ENCODE measurements at regions not wholly inside any gene's neighbourhood (a gene's known extent, or its start where the extent isn't known, plus 50 kb on each side); places are given as distances from the start of the nearest gene placed in this dataset.

GRCh38 chr14:84125676-84126075 is 1404.3 kb upstream of the FLRT2 start:
- ChIA-PET POLR2A (no interaction called here), CTCF (no interaction called here)
- ATAC-seq (ENCODE audit: poor library complexity) (no peak), DNase-seq (no peak)
- intact Hi-C loops (cut with DNase I, micrococcal nuclease) = no loop called here
- H3K27me3 ChIP-seq (ENCODE audit: control insufficient read depth in 1 of 2, insufficient read depth in 2 of 2, low read length in 2 of 2) = no peaks in the 10 kb centered on the region
- Mint-ChIP-seq H3K4me1 (ENCODE audit: low read depth) (no peaks in the 10 kb centered on the region), H3K27ac (no peak overlapping the region), H3K9me3 (peaks cover 6% of the 10 kb centered on the region), H3K27me3 (no peaks in the 10 kb centered on the region), H3K4me3 (no peak overlapping the region), H3K36me3 (ENCODE audit: low read depth) (no peaks in the 10 kb centered on the region)
- H3K9me3 ChIP-seq (ENCODE audit: control insufficient read depth in 1 of 2, insufficient read depth in 1 of 2, low read length in 2 of 2) = no peaks in the 10 kb centered on the region
- TF ChIP-seq CTCF (IDR thresholded peaks at IDR 0.05) = no peak
- H3K4me1 ChIP-seq (ENCODE audit: insufficient read depth, low read length) = no peaks in the 10 kb centered on the region
- no peak overlapping the region for H3K27ac ChIP-seq (ENCODE audit: low read depth in 1 of 2, low read length in 2 of 2)
- no peak overlapping the region for H3K4me3 ChIP-seq (ENCODE audit: low read length)
- H3K36me3 ChIP-seq (ENCODE audit: insufficient read depth, low read length) = no peaks in the 10 kb centered on the region

GRCh38 chr14:84127495-84127894 is 1402.4 kb upstream of the FLRT2 start:
- Histone ChIP-seq H3K4me3 (ENCODE audit: low read length) (no peak overlapping the region), H3K36me3 (ENCODE audit: insufficient read depth, low read length) (no peaks in the 10 kb centered on the region), H3K27ac (ENCODE audit: low read depth in 1 of 2, low read length in 2 of 2) (no peak overlapping the region), H3K27me3 (ENCODE audit: control insufficient read depth in 1 of 2, insufficient read depth in 2 of 2, low read length in 2 of 2) (no peaks in the 10 kb centered on the region), H3K9me3 (ENCODE audit: control insufficient read depth in 1 of 2, insufficient read depth in 1 of 2, low read length in 2 of 2) (peaks cover 0 to 4% of the 10 kb centered on the region in 2 experiments), H3K4me1 (ENCODE audit: insufficient read depth, low read length) (no peaks in the 10 kb centered on the region)
- peaks cover 8% of the 10 kb centered on the region for H3K9me3 Mint-ChIP-seq
- no peaks in the 10 kb centered on the region for H3K36me3 Mint-ChIP-seq (ENCODE audit: low read depth)
- TF ChIP-seq CTCF (IDR thresholded peaks at IDR 0.05) = no peak
- H3K27ac Mint-ChIP-seq = no peak overlapping the region
- H3K27me3 Mint-ChIP-seq = no peaks in the 10 kb centered on the region
- DNase-seq = no peak
- H3K4me1 Mint-ChIP-seq (ENCODE audit: low read depth) = no peaks in the 10 kb centered on the region
- ChIA-PET CTCF (no interaction called here), POLR2A (no interaction called here)
- no peak for ATAC-seq (ENCODE audit: poor library complexity)
- no peak overlapping the region for H3K4me3 Mint-ChIP-seq
- intact Hi-C loops (cut with DNase I, micrococcal nuclease) = no loop called here

- intact Hi-C loops (cut with DNase I, micrococcal nuclease) = no loop called here
These were observed 1401.9 kb upstream of the FLRT2 start for GRCh38 chr14:84128050-84128449.

More at GRCh38 chr14:84128050-84128449, 1401.9 kb upstream of the FLRT2 start:
- H3K27me3 Mint-ChIP-seq = no peaks in the 10 kb centered on the region
- H3K4me1 Mint-ChIP-seq (ENCODE audit: low read depth) = no peaks in the 10 kb centered on the region
- peaks cover 8% of the 10 kb centered on the region for H3K9me3 Mint-ChIP-seq
- DNase-seq (no peak), ATAC-seq (ENCODE audit: poor library complexity) (no peak)
- H3K4me3 ChIP-seq (ENCODE audit: low read length) = no peak overlapping the region
- ChIA-PET POLR2A (no interaction called here), CTCF (no interaction called here)
- no peaks in the 10 kb centered on the region for H3K4me1 ChIP-seq (ENCODE audit: insufficient read depth, low read length)
- H3K36me3 ChIP-seq (ENCODE audit: insufficient read depth, low read length) = no peaks in the 10 kb centered on the region
- no peak for TF ChIP-seq CTCF (IDR thresholded peaks at IDR 0.05)
- H3K36me3 Mint-ChIP-seq (ENCODE audit: low read depth) = no peaks in the 10 kb centered on the region
- no peak overlapping the region for H3K27ac Mint-ChIP-seq
- H3K27ac ChIP-seq (ENCODE audit: low read depth in 1 of 2, low read length in 2 of 2) = no peak overlapping the region
- peaks cover 0 to 4% of the 10 kb centered on the region in 2 experiments for H3K9me3 ChIP-seq (ENCODE audit: control insufficient read depth in 1 of 2, insufficient read depth in 1 of 2, low read length in 2 of 2)
- no peaks in the 10 kb centered on the region for H3K27me3 ChIP-seq (ENCODE audit: control insufficient read depth in 1 of 2, insufficient read depth in 2 of 2, low read length in 2 of 2)
- H3K4me3 Mint-ChIP-seq = no peak overlapping the region

Measured in CD4-positive, alpha-beta T cell (primary cell).